ENCODE measurements at regions not wholly inside any gene's neighbourhood (a gene's known extent, or its start where the extent isn't known, plus 50 kb on each side); places are given as distances from the start of the nearest gene placed in this dataset.

DNA sequence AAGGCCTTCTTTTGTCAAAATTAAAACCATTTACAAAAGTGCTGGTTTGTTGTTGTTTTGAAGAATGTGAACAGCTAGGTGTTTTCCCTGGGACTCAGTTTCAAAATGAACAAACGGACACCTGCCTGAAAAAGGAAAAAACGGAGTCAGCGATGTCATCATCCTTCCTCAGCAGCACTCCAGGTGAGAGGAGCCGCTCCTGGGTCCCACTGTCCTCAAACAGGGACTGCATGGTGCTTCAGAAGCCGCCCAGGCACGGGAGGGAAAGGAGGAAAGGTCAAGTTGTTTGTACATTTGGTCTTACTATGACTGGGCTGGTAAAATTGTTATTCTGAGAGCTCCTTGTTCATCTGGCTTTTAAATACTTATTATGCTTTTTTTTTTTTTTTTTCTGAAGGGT lies 69.0 kb upstream of the ZSWIM6 start:
- Histone ChIP-seq H3K9me3 (replicated peaks; ENCODE audit: control insufficient read depth, insufficient read depth, low read depth, low read length) (no peaks in the 10 kb centered on the region), H3K79me2 (ENCODE audit: control insufficient read depth, insufficient read depth, low read length) (no peaks in the 10 kb centered on the region), H3K27ac (ENCODE audit: extremely low read depth, low read depth, low read length) (no peak overlapping the region), H3K9me1 (ENCODE audit: control insufficient read depth, insufficient read depth, low read length) (no peaks in the 10 kb centered on the region), H3K4me3 (no peak overlapping the region), H4K20me1 (replicated peaks; ENCODE audit: control insufficient read depth, insufficient read depth, low read length) (no peaks in the 10 kb centered on the region), H3K4me2 (ENCODE audit: insufficient read depth, low read length) (no peak overlapping the region), H3K27me3 (ENCODE audit: control insufficient read depth in 2 of 2, insufficient read depth in 2 of 2, low read length in 2 of 2) (peaks cover 19 to 26% of the 10 kb centered on the region in 2 experiments), H3K4me1 (replicated peaks in 1 of 2; ENCODE audit: control insufficient read depth in 2 of 2, insufficient read depth in 2 of 2, low read length in 2 of 2) (no peaks in the 10 kb centered on the region), H3K36me3 (ENCODE audit: control insufficient read depth, insufficient read depth, low read length) (no peaks in the 10 kb centered on the region), H3K9ac (ENCODE audit: insufficient read depth in 1 of 2, low read depth in 2 of 2, low read length in 2 of 2) (no peak overlapping the region), H2AFZ (ENCODE audit: low read depth, low read length) (no peak overlapping the region)
- FAIRE-seq: no peak
- no TSS peak for BruUV-seq (replicated peaks)
- ChIA-PET CTCF (ENCODE audit: low intra/inter-chr PET ratio) (no interaction called here), POLR2A (interaction anchor here (1.1 kb wide), 1 partner anchor 24 kb away, joined by 5 read pairs; no protein-coding TSS in a partner anchor)
- DNase-seq (ENCODE audit: extremely low read depth in 1 of 4, low spot score in 3 of 4): no peak
- intact Hi-C loops (cut with micrococcal nuclease) (no loop called here), in situ Hi-C loops (cut with MboI) (no loop called here)
- WGBS (ENCODE audit: insufficient coverage, low coverage, missing lambda C conversion rate): 0% methylated on average over 6 of the region's 6 CpGs
- ATAC-seq: no peak
- TF ChIP-seq KDM1A (IDR thresholded peaks at IDR 0.05): no peak
- no peak for TF ChIP-seq HNRNPK (IDR thresholded peaks at IDR 0.05; ENCODE audit: low read depth, low read length, poor library complexity, severe bottlenecking)
- no peak for TF ChIP-seq FOXK2 (conservative IDR thresholded peaks at IDR 0.05 in 1 of 2, IDR thresholded peaks at IDR 0.05 in 1 of 2; ENCODE audit: low read depth in 2 of 2)

GRCh38 chr5:61263561-61264272 lies 68.3 kb upstream of the ZSWIM6 start:
- H2AFZ ChIP-seq (ENCODE audit: low read depth, low read length): no peak overlapping the region
- H3K4me2 ChIP-seq (ENCODE audit: insufficient read depth, low read length): no peak overlapping the region
- H3K4me1 ChIP-seq (replicated peaks in 1 of 2; ENCODE audit: control insufficient read depth in 2 of 2, insufficient read depth in 2 of 2, low read length in 2 of 2): no peaks in the 10 kb centered on the region
- in situ Hi-C loops (cut with MboI): no loop called here
- H4K20me1 ChIP-seq (replicated peaks; ENCODE audit: control insufficient read depth, insufficient read depth, low read length): no peaks in the 10 kb centered on the region
- ATAC-seq (no peak), FAIRE-seq (no peak), DNase-seq (ENCODE audit: extremely low read depth in 1 of 4, low spot score in 3 of 4) (no peak)
- H3K27me3 ChIP-seq (ENCODE audit: control insufficient read depth in 2 of 2, insufficient read depth in 2 of 2, low read length in 2 of 2): peaks cover 19 to 26% of the 10 kb centered on the region in 2 experiments
- under 1% methylated on average over 11 of the region's 11 CpGs for WGBS (ENCODE audit: insufficient coverage, low coverage, missing lambda C conversion rate)
- ChIA-PET CTCF (ENCODE audit: low intra/inter-chr PET ratio) (no interaction called here), POLR2A (interaction anchor here (0.6 kb wide), 1 partner anchor 142 kb away, joined by 3 read pairs; no protein-coding TSS in a partner anchor)
- H3K9me1 ChIP-seq (ENCODE audit: control insufficient read depth, insufficient read depth, low read length): no peaks in the 10 kb centered on the region
- H3K79me2 ChIP-seq (ENCODE audit: control insufficient read depth, insufficient read depth, low read length): no peaks in the 10 kb centered on the region
- no peaks in the 10 kb centered on the region for H3K36me3 ChIP-seq (ENCODE audit: control insufficient read depth, insufficient read depth, low read length)
- intact Hi-C loops (cut with micrococcal nuclease): no loop called here
- no peaks in the 10 kb centered on the region for H3K9me3 ChIP-seq (replicated peaks; ENCODE audit: control insufficient read depth, insufficient read depth, low read depth, low read length)
- BruUV-seq (replicated peaks): no TSS peak
- H3K27ac ChIP-seq (ENCODE audit: extremely low read depth, low read depth, low read length): no peak overlapping the region
- no peak overlapping the region for H3K4me3 ChIP-seq
- no peak overlapping the region for H3K9ac ChIP-seq (ENCODE audit: insufficient read depth in 1 of 2, low read depth in 2 of 2, low read length in 2 of 2)
- no peak for TF ChIP-seq SMAD3 (CRISPR knock-in tag; conservative IDR thresholded peaks at IDR 0.05)
- no peak for TF ChIP-seq CHAMP1 (IDR thresholded peaks at IDR 0.05)
- TF ChIP-seq ASH1L (IDR thresholded peaks at IDR 0.05; ENCODE audit: borderline replicate concordance, low read depth, partially characterized antibody): no peak
- TF ChIP-seq NR2C2 (CRISPR knock-in tag; IDR thresholded peaks at IDR 0.05): no peak
- no peak for TF ChIP-seq NR2C2 (tag; IDR thresholded peaks at IDR 0.05)
- TF ChIP-seq ZC3H8 (IDR thresholded peaks at IDR 0.05): no peak
- TF ChIP-seq MCM5 (IDR thresholded peaks at IDR 0.05; ENCODE audit: low read depth): no peak
- TF ChIP-seq CBX2 (IDR thresholded peaks at IDR 0.05; ENCODE audit: insufficient read depth, low read length, poor library complexity, severe bottlenecking): no peak
- no peak for TF ChIP-seq DACH1 (IDR thresholded peaks at IDR 0.05; ENCODE audit: partially characterized antibody)
- no peak for TF ChIP-seq GABPA (tag; conservative IDR thresholded peaks at IDR 0.05; ENCODE audit: low read depth)

All from K562 (cell line).